Mucosa of descending colon (tissue), 3 donors: ENCODE measurements at regions not wholly inside any gene's neighbourhood (a gene's known extent, or its start where the extent isn't known, plus 50 kb on each side); places are given as distances from the start of the nearest gene placed in this dataset.

Source experiments
- ATAC-seq: fragments of 200-7000 bp; cut with Tn5 transposase; one replicate; pipeline ENCODE4 v1.9.1; 2020; ENCODE audit warnings: mild to moderate bottlenecking, moderate library complexity
- DNase-seq, 3 donors: peaks; one replicate each; pipeline ENCODE4 v3.0.0-alpha.2; 2020
- H3K36me3 ChIP-seq: fragments of 200-600 bp; one replicate; pipeline ENCODE4 v1.8.0; 2021; ENCODE audit warnings: low read depth, mild to moderate bottlenecking
- H3K4me1 ChIP-seq: fragments of 200-600 bp; one replicate; pipeline ENCODE4 v1.8.0; 2021; ENCODE audit warnings: low read depth, mild to moderate bottlenecking
- H3K4me3 ChIP-seq: fragments of 200-600 bp; one replicate; pipeline ENCODE4 v1.8.0; 2021; ENCODE audit warnings: mild to moderate bottlenecking
- H3K9me3 ChIP-seq: fragments of 200-600 bp; one replicate; pipeline ENCODE4 v1.8.0; 2021; ENCODE audit warnings: mild to moderate bottlenecking
- CTCF ChIP-seq: fragments of 200-600 bp; IDR thresholded peaks from one replicate; pipeline ENCODE4 v1.8.0; 2022; ENCODE audit warnings: antibody characterized with exemption, mild to moderate bottlenecking
- intact Hi-C, 2 donors: fragments of 100-400 bp; cut with DNase I in 1 of 2; cut with micrococcal nuclease in 1 of 2; formaldehyde crosslinking; loops; one replicate each; pipeline versions ENCODE4 v1.11.0 to v1.11.1; 2022; cut with DNase I, micrococcal nuclease
- donor health status: DM: no; HTN: no; CAD: no; lungs with moderate emphysema.
- donor health status: DM: no; HTN: no; CAD: no.
- donor health status: DM: no; HTN: yes; CAD: no.

GRCh38 chr10:128398999-128399398 is 272.8 kb upstream of the MKI67 start:
- intact Hi-C loops: no loop called here
- Histone ChIP-seq H3K4me3 (no peak overlapping the region), H3K4me1 (no peaks in the 10 kb centered on the region), H3K36me3 (no peaks in the 10 kb centered on the region), H3K9me3 (peaks cover 3% of the 10 kb centered on the region)
- TF ChIP-seq CTCF: no peak
- DNase-seq (no peak), ATAC-seq (no peak)

GRCh38 chr10:128400564-128400963 is 274.3 kb upstream of the MKI67 start:
- no peak for ATAC-seq
- Histone ChIP-seq H3K9me3 (peaks cover 3% of the 10 kb centered on the region), H3K36me3 (no peaks in the 10 kb centered on the region), H3K4me1 (no peaks in the 10 kb centered on the region), H3K4me3 (no peak overlapping the region)
- no peak for TF ChIP-seq CTCF
- no peak for DNase-seq
- intact Hi-C loops: no loop called here

GRCh38 chr10:128405450-128405849 is 279.2 kb upstream of the MKI67 start:
- ATAC-seq: no peak
- no peak for DNase-seq
- intact Hi-C loops: no loop called here
- peaks cover 3% of the 10 kb centered on the region for H3K9me3 ChIP-seq
- H3K36me3 ChIP-seq: no peaks in the 10 kb centered on the region
- no peak overlapping the region for H3K4me3 ChIP-seq
- no peak for TF ChIP-seq CTCF
- no peaks in the 10 kb centered on the region for H3K4me1 ChIP-seq

GRCh38 chr10:128411643-128412042 is 285.4 kb upstream of the MKI67 start:
- ATAC-seq: no peak
- TF ChIP-seq CTCF: no peak
- Histone ChIP-seq H3K4me1 (no peaks in the 10 kb centered on the region), H3K36me3 (no peaks in the 10 kb centered on the region), H3K9me3 (no peaks in the 10 kb centered on the region), H3K4me3 (no peak overlapping the region)
- no peak for DNase-seq
- intact Hi-C loops: no loop called here

- no peaks in the 10 kb centered on the region for H3K36me3 ChIP-seq
- no peaks in the 10 kb centered on the region for H3K4me1 ChIP-seq
- no peaks in the 10 kb centered on the region for H3K9me3 ChIP-seq
- DNase-seq (no peak), ATAC-seq (no peak)
- intact Hi-C loops: no loop called here
- TF ChIP-seq CTCF: no peak
- H3K4me3 ChIP-seq: no peak overlapping the region
These were observed 288.3 kb upstream of the MKI67 start for GRCh38 chr10:128414568-128414967.

GRCh38 chr10:128416231-128416630 is 290.0 kb upstream of the MKI67 start:
- Histone ChIP-seq H3K36me3 (no peaks in the 10 kb centered on the region), H3K9me3 (no peaks in the 10 kb centered on the region), H3K4me3 (no peak overlapping the region), H3K4me1 (no peaks in the 10 kb centered on the region)
- ATAC-seq (no peak), DNase-seq (no peak)
- intact Hi-C loops: no loop called here
- no peak for TF ChIP-seq CTCF
